Fibroblast of lung (primary cell): ENCODE measurements at regions not wholly inside any gene's neighbourhood (a gene's known extent, or its start where the extent isn't known, plus 50 kb on each side); places are given as distances from the start of the nearest gene placed in this dataset.

Experiments used
- DNase-seq, 2 donors: peaks; one replicate each; pipeline versions ENCODE4 v3.0.0 to v3.0.0-alpha.2; 2010; ENCODE audit warnings: low read depth in 2 of 2
- H2AFZ ChIP-seq: 2 replicates; pipeline ENCODE4 v1.5.1; 2012; ENCODE audit warnings: low read length, control low read depth, inconsistent platforms
- H3K27ac ChIP-seq: 2 replicates; pipeline ENCODE4 v1.5.1; 2011; ENCODE audit warnings: low read length, control low read depth; ENCODE audit not compliant: insufficient read depth
- H3K27me3 ChIP-seq: 2 replicates; pipeline ENCODE4 v1.5.1; 2011; ENCODE audit warnings: mild to moderate bottlenecking, low read length; ENCODE audit not compliant: control insufficient read depth, insufficient read depth
- H3K36me3 ChIP-seq: 2 replicates; pipeline ENCODE4 v1.5.1; 2011; ENCODE audit warnings: low read length; ENCODE audit not compliant: control insufficient read depth, insufficient read depth
- H3K4me1 ChIP-seq: 2 replicates; pipeline ENCODE4 v1.5.1; 2011; ENCODE audit warnings: low read length; ENCODE audit not compliant: control insufficient read depth, insufficient read depth; ENCODE audit errors: extremely low read depth
- H3K4me2 ChIP-seq: 2 replicates; pipeline ENCODE4 v1.5.1; 2011; ENCODE audit warnings: low read length, control low read depth; ENCODE audit not compliant: insufficient read depth; ENCODE audit errors: extremely low read depth
- H3K4me3 ChIP-seq, 4 experiments: fragments of 200-600 bp in 1 of 4; sonication (generic) in 1 of 4; replicated peaks in 1 of 4; 2 replicates each; pipeline ENCODE4 v1.5.1; 2011 to 2016; ENCODE audit warnings: low read length in 4 of 4, low read depth in 3 of 4, mild to moderate bottlenecking in 3 of 4, control low read depth in 2 of 4, inconsistent platforms in 1 of 4, mixed read lengths in 1 of 4; ENCODE audit not compliant: insufficient read depth in 1 of 4; ENCODE audit errors: control extremely low read depth in 1 of 4
- H3K79me2 ChIP-seq: 2 replicates; pipeline ENCODE4 v1.5.1; 2012; ENCODE audit warnings: mild to moderate bottlenecking, low read length, inconsistent platforms; ENCODE audit not compliant: control insufficient read depth, insufficient read depth
- H3K9ac ChIP-seq: 2 replicates; pipeline ENCODE4 v1.5.1; 2011; ENCODE audit warnings: mild to moderate bottlenecking, low read length, control low read depth; ENCODE audit not compliant: insufficient read depth
- H3K9me3 ChIP-seq: 2 replicates; pipeline ENCODE4 v1.5.1; 2012; ENCODE audit warnings: low read depth, low read length; ENCODE audit not compliant: control insufficient read depth, insufficient read depth
- H4K20me1 ChIP-seq: 2 replicates; pipeline ENCODE4 v1.5.1; 2011; ENCODE audit warnings: low read length; ENCODE audit not compliant: control insufficient read depth, insufficient read depth; ENCODE audit errors: extremely low read depth
- EZH2 ChIP-seq: IDR thresholded peaks from 2 replicates; pipeline ENCODE4 v1.5.1; 2012; ENCODE audit warnings: low read length, control low read depth, mild to moderate bottlenecking; ENCODE audit errors: missing control alignments
- TF ChIP-seq, protein P1 (sequence below), 2 donors: IDR thresholded peaks in 1 of 2; conservative IDR thresholded peaks in 1 of 2; 1 replicate in 1 of 2; 2 replicates in 1 of 2; pipeline ENCODE4 v1.5.1; 2011 to 2012; ENCODE audit warnings: low read length in 2 of 2, control low read depth in 1 of 2, inconsistent platforms in 1 of 2, low read depth in 1 of 2, mild to moderate bottlenecking in 1 of 2

DNA sequence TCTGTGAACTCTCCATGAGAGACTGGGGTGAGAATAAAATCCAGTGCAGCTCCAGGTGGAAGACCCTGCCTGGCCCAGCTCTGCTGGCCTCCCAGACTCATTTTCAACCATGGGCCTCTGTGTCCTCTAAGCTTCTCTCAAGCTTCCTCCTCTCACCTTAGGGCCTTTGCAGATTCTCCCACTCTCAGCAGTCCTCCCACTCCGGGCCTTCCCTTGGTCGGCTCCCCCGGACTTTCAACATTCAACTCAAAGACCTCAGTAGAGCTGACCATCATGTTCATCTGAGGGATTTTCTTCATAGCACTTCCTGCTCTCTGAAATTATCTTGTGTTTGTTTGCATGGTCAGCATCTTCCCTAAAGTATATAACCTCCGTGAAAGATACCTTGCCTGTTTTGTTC is 370.5 kb upstream of the ZNF507 start:
- H3K9ac ChIP-seq, result no peak overlapping the region
- no peaks in the 10 kb centered on the region for H3K79me2 ChIP-seq
- no peak overlapping the region for H3K27ac ChIP-seq
- H4K20me1 ChIP-seq, result no peaks in the 10 kb centered on the region
- H3K36me3 ChIP-seq, result no peaks in the 10 kb centered on the region
- TF ChIP-seq, protein P1, sequence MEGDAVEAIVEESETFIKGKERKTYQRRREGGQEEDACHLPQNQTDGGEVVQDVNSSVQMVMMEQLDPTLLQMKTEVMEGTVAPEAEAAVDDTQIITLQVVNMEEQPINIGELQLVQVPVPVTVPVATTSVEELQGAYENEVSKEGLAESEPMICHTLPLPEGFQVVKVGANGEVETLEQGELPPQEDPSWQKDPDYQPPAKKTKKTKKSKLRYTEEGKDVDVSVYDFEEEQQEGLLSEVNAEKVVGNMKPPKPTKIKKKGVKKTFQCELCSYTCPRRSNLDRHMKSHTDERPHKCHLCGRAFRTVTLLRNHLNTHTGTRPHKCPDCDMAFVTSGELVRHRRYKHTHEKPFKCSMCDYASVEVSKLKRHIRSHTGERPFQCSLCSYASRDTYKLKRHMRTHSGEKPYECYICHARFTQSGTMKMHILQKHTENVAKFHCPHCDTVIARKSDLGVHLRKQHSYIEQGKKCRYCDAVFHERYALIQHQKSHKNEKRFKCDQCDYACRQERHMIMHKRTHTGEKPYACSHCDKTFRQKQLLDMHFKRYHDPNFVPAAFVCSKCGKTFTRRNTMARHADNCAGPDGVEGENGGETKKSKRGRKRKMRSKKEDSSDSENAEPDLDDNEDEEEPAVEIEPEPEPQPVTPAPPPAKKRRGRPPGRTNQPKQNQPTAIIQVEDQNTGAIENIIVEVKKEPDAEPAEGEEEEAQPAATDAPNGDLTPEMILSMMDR (conservative IDR thresholded peaks at IDR 0.05 in 1 of 2, IDR thresholded peaks at IDR 0.05 in 1 of 2; ENCODE audit: low read depth in 1 of 2, low read length in 2 of 2), result no peak
- no peak for TF ChIP-seq EZH2
- no peaks in the 10 kb centered on the region for H3K27me3 ChIP-seq
- no peak for DNase-seq
- no peak overlapping the region for H3K4me2 ChIP-seq
- no peaks in the 10 kb centered on the region for H3K9me3 ChIP-seq
- H3K4me3 ChIP-seq, result no peak overlapping the region
- H3K4me1 ChIP-seq, result no peaks in the 10 kb centered on the region
- no peak overlapping the region for H2AFZ ChIP-seq

DNA sequence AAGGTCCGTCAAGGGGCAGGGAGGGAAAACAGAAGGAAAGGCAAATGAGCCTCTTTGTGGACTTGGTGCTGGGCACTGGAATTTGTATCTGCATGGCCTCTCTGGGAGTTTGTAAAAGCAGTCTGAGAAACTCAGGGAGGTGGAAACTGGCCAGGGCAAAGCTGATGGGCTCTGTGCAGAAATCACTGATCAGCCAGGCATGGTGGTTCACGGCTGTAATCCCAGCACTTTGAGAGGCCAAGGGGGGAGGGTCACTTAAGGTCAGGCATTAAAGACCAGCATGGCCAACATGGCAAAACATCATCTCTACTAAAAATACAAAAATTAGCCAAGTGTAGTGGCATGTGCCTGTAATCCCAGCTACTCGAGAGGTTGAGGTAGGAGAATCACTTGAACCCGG is 369.9 kb upstream of the ZNF507 start:
- Histone ChIP-seq H3K4me3 (no peak overlapping the region), H3K27me3 (no peaks in the 10 kb centered on the region), H4K20me1 (no peaks in the 10 kb centered on the region), H3K4me2 (no peak overlapping the region), H3K36me3 (no peaks in the 10 kb centered on the region), H2AFZ (no peak overlapping the region), H3K79me2 (no peaks in the 10 kb centered on the region), H3K27ac (no peak overlapping the region), H3K9ac (no peak overlapping the region), H3K4me1 (no peaks in the 10 kb centered on the region), H3K9me3 (no peaks in the 10 kb centered on the region)
- TF ChIP-seq, protein P1 (conservative IDR thresholded peaks at IDR 0.05 in 1 of 2, IDR thresholded peaks at IDR 0.05 in 1 of 2; ENCODE audit: low read depth in 1 of 2, low read length in 2 of 2), result no peak
- TF ChIP-seq EZH2, result no peak
- no peak for DNase-seq

DNA sequence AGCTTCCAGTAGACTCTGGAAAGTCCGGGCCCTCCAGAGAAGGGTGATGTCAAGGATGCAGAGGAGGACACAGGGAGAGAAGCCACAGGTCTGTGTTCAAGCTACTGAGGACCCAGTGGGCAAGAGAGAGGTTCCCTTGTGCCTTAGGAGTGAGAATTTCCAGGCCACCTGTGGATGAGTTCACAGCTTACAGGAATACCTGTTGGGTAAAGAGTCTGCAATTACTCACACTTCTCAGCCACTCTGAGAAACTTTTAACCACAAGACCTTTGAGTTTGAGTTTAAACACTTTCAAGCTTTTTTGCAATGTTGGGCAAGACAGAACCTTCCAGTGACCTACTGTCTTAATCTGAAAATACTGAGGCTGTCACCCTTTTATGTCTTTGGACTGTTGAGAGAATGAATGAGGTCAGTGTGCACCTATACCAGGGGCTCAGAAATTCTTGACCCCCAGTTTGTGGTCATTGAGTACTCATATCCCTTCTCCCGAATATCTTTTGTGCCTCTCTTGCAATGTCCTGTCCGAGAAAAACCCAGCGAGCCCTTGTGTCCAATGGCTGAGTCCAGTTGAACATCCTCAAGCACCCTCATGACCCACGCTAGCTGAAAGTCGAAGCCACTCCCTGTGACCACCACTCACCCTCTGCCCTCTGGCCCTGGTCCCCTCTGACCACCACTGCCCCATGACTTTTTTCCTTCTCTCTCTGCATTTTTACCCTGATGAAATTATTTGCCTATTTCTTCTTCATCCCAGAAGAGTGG is 368.5 kb upstream of the ZNF507 start:
- H3K79me2 ChIP-seq, result no peaks in the 10 kb centered on the region

More for the DNA sequence above, 368.5 kb upstream of the ZNF507 start:
- Histone ChIP-seq H2AFZ (no peak overlapping the region), H3K27ac (no peak overlapping the region), H3K36me3 (no peaks in the 10 kb centered on the region), H3K4me1 (no peaks in the 10 kb centered on the region), H3K9me3 (no peaks in the 10 kb centered on the region), H3K27me3 (no peaks in the 10 kb centered on the region), H3K4me3 (no peak overlapping the region), H4K20me1 (no peaks in the 10 kb centered on the region), H3K4me2 (no peak overlapping the region), H3K9ac (no peak overlapping the region)
- DNase-seq, result no peak
- TF ChIP-seq, protein P1 (conservative IDR thresholded peaks at IDR 0.05 in 1 of 2, IDR thresholded peaks at IDR 0.05 in 1 of 2; ENCODE audit: low read depth in 1 of 2, low read length in 2 of 2), result no peak
- TF ChIP-seq EZH2, result no peak
